Fibroblast of lung (primary cell): ENCODE measurements at regions not wholly inside any gene's neighbourhood (a gene's known extent, or its start where the extent isn't known, plus 50 kb on each side); places are given as distances from the start of the nearest gene placed in this dataset.

Experiments
- DNase-seq, 2 donors: peaks; one replicate each; pipeline versions ENCODE4 v3.0.0 to v3.0.0-alpha.2; 2010; ENCODE audit warnings: low read depth in 2 of 2
- H2AFZ ChIP-seq: 2 replicates; pipeline ENCODE4 v1.5.1; 2012; ENCODE audit warnings: low read length, control low read depth, inconsistent platforms
- H3K27ac ChIP-seq: 2 replicates; pipeline ENCODE4 v1.5.1; 2011; ENCODE audit warnings: low read length, control low read depth; ENCODE audit not compliant: insufficient read depth
- H3K27me3 ChIP-seq: 2 replicates; pipeline ENCODE4 v1.5.1; 2011; ENCODE audit warnings: mild to moderate bottlenecking, low read length; ENCODE audit not compliant: control insufficient read depth, insufficient read depth
- H3K36me3 ChIP-seq: 2 replicates; pipeline ENCODE4 v1.5.1; 2011; ENCODE audit warnings: low read length; ENCODE audit not compliant: control insufficient read depth, insufficient read depth
- H3K4me1 ChIP-seq: 2 replicates; pipeline ENCODE4 v1.5.1; 2011; ENCODE audit warnings: low read length; ENCODE audit not compliant: control insufficient read depth, insufficient read depth; ENCODE audit errors: extremely low read depth
- H3K4me2 ChIP-seq: 2 replicates; pipeline ENCODE4 v1.5.1; 2011; ENCODE audit warnings: low read length, control low read depth; ENCODE audit not compliant: insufficient read depth; ENCODE audit errors: extremely low read depth
- H3K4me3 ChIP-seq, 4 experiments: fragments of 200-600 bp in 1 of 4; sonication (generic) in 1 of 4; replicated peaks in 1 of 4; 2 replicates each; pipeline ENCODE4 v1.5.1; 2011 to 2016; ENCODE audit warnings: low read length in 4 of 4, low read depth in 3 of 4, mild to moderate bottlenecking in 3 of 4, control low read depth in 2 of 4, inconsistent platforms in 1 of 4, mixed read lengths in 1 of 4; ENCODE audit not compliant: insufficient read depth in 1 of 4; ENCODE audit errors: control extremely low read depth in 1 of 4
- H3K79me2 ChIP-seq: 2 replicates; pipeline ENCODE4 v1.5.1; 2012; ENCODE audit warnings: mild to moderate bottlenecking, low read length, inconsistent platforms; ENCODE audit not compliant: control insufficient read depth, insufficient read depth
- H3K9ac ChIP-seq: 2 replicates; pipeline ENCODE4 v1.5.1; 2011; ENCODE audit warnings: mild to moderate bottlenecking, low read length, control low read depth; ENCODE audit not compliant: insufficient read depth
- H3K9me3 ChIP-seq: 2 replicates; pipeline ENCODE4 v1.5.1; 2012; ENCODE audit warnings: low read depth, low read length; ENCODE audit not compliant: control insufficient read depth, insufficient read depth
- H4K20me1 ChIP-seq: 2 replicates; pipeline ENCODE4 v1.5.1; 2011; ENCODE audit warnings: low read length; ENCODE audit not compliant: control insufficient read depth, insufficient read depth; ENCODE audit errors: extremely low read depth
- CTCF ChIP-seq, 2 donors: IDR thresholded peaks in 1 of 2; conservative IDR thresholded peaks in 1 of 2; 1 replicate in 1 of 2; 2 replicates in 1 of 2; pipeline ENCODE4 v1.5.1; 2011 to 2012; ENCODE audit warnings: low read length in 2 of 2, control low read depth in 1 of 2, inconsistent platforms in 1 of 2, low read depth in 1 of 2, mild to moderate bottlenecking in 1 of 2
- EZH2 ChIP-seq: IDR thresholded peaks from 2 replicates; pipeline ENCODE4 v1.5.1; 2012; ENCODE audit warnings: low read length, control low read depth, mild to moderate bottlenecking; ENCODE audit errors: missing control alignments

GRCh38 chr22:27490080-27490479, 311.5 kb downstream of the MN1 start:
- no peaks in the 10 kb centered on the region for H3K36me3 ChIP-seq
- H3K27me3 ChIP-seq: no peaks in the 10 kb centered on the region
- H3K79me2 ChIP-seq: no peaks in the 10 kb centered on the region
- H4K20me1 ChIP-seq: no peaks in the 10 kb centered on the region
- H3K9ac ChIP-seq: no peak overlapping the region
- peaks cover 12% of the 10 kb centered on the region for H3K4me1 ChIP-seq
- no peak for DNase-seq
- H2AFZ ChIP-seq: no peak overlapping the region
- H3K9me3 ChIP-seq: no peaks in the 10 kb centered on the region
- TF ChIP-seq EZH2 (no peak), CTCF (conservative IDR thresholded peaks at IDR 0.05 in 1 of 2, IDR thresholded peaks at IDR 0.05 in 1 of 2; ENCODE audit: low read depth in 1 of 2, low read length in 2 of 2) (no peak)
- no peak overlapping the region for H3K27ac ChIP-seq
- H3K4me2 ChIP-seq: no peak overlapping the region
- H3K4me3 ChIP-seq: no peak overlapping the region

GRCh38 chr22:27491888-27492287, 309.7 kb downstream of the MN1 start:
- H3K4me3 ChIP-seq: no peak overlapping the region
- H3K27me3 ChIP-seq: no peaks in the 10 kb centered on the region
- H3K4me2 ChIP-seq: no peak overlapping the region
- TF ChIP-seq EZH2 (no peak), CTCF (conservative IDR thresholded peaks at IDR 0.05 in 1 of 2, IDR thresholded peaks at IDR 0.05 in 1 of 2; ENCODE audit: low read depth in 1 of 2, low read length in 2 of 2) (no peak)
- H3K9me3 ChIP-seq: no peaks in the 10 kb centered on the region
- no peaks in the 10 kb centered on the region for H4K20me1 ChIP-seq
- no peak for DNase-seq
- no peaks in the 10 kb centered on the region for H3K79me2 ChIP-seq
- H3K4me1 ChIP-seq: peaks cover 12% of the 10 kb centered on the region
- no peak overlapping the region for H2AFZ ChIP-seq
- H3K9ac ChIP-seq: no peak overlapping the region
- H3K27ac ChIP-seq: no peak overlapping the region
- H3K36me3 ChIP-seq: no peaks in the 10 kb centered on the region

- Histone ChIP-seq H3K79me2 (no peaks in the 10 kb centered on the region), H3K36me3 (no peaks in the 10 kb centered on the region), H3K27ac (no peak overlapping the region), H3K4me2 (no peak overlapping the region), H3K27me3 (no peaks in the 10 kb centered on the region), H3K9ac (no peak overlapping the region), H3K4me1 (peaks cover 10% of the 10 kb centered on the region), H2AFZ (no peak overlapping the region), H3K4me3 (no peak overlapping the region), H3K9me3 (no peaks in the 10 kb centered on the region), H4K20me1 (no peaks in the 10 kb centered on the region)
- DNase-seq: no peak
- TF ChIP-seq EZH2 (no peak), CTCF (conservative IDR thresholded peaks at IDR 0.05 in 1 of 2, IDR thresholded peaks at IDR 0.05 in 1 of 2; ENCODE audit: low read depth in 1 of 2, low read length in 2 of 2) (no peak)
Observed at GRCh38 chr22:27492566-27493201, 308.9 kb downstream of the MN1 start.
